IMR-90 (cell line): ENCODE measurements at regions not wholly inside any gene's neighbourhood (a gene's known extent, or its start where the extent isn't known, plus 50 kb on each side); places are given as distances from the start of the nearest gene placed in this dataset.

ENCODE experiments used
- CTCF ChIP-seq: conservative IDR thresholded peaks from 2 replicates; pipeline ENCODE4 v1.5.1; 2012; ENCODE audit warnings: mild to moderate bottlenecking, low read depth, low read length, improper control_type of control experiment
- RCOR1 ChIP-seq: IDR thresholded peaks from 2 replicates; pipeline ENCODE4 v1.6.1; 2012; ENCODE audit warnings: mild to moderate bottlenecking, low read length, improper control_type of control experiment; ENCODE audit not compliant: insufficient replicate concordance

- TF ChIP-seq CTCF (no peak), RCOR1 (no peak)
Measured at GRCh38 chr6:79369026-79369425, 134.5 kb upstream of the HMGN3 start.
